GM21528 (cell line): ENCODE measurements at regions not wholly inside any gene's neighbourhood (a gene's known extent, or its start where the extent isn't known, plus 50 kb on each side); places are given as distances from the start of the nearest gene placed in this dataset.
"Not testable (repeated sequence)": the region's sequence is repeated elsewhere in the genome, so short reads cannot be mapped to it uniquely, and the experiment has no call there.

ENCODE experiments used
- ATAC-seq: cut with Tn5 transposase; IDR thresholded peaks from one replicate; pipeline ENCODE4 v1.9.1; 2021; ENCODE audit warnings: mild to moderate bottlenecking, moderate library complexity; ENCODE audit not compliant: unreplicated experiment, low FRiP score

DNA sequence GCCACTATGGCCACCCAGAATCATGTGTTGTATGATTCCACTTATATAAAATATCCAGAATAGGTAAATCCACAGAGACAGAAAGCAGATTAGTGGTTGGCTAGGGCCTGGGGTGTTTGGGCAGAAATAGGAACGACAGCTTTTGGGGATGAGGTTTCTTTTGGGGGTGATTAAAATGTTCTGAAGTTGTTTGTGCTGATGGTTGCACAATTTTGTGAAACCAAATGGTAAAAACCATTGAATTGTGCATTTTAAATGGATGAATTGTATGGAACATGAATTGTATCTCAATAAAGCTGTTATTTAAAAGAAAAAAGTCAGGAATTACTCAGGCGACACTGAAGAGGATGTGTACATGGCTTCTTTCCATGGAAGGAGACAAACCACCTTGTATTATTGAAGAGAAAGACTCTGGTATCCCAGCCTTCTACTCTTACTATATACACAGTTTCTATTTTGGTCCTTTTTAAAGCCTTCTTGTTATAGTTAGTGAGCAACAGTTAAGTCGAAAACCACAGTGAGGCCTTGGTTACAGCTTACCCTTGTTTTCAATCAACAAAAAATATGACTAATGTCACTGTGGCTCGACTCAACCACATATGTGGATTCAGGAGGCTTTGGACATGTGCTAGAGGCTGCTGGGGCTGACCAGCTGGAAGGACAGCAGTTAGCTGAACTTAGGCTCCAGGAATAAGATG lies 57.1 kb upstream of the KMT2E start:
- ATAC-seq: peak; percentile 69

DNA sequence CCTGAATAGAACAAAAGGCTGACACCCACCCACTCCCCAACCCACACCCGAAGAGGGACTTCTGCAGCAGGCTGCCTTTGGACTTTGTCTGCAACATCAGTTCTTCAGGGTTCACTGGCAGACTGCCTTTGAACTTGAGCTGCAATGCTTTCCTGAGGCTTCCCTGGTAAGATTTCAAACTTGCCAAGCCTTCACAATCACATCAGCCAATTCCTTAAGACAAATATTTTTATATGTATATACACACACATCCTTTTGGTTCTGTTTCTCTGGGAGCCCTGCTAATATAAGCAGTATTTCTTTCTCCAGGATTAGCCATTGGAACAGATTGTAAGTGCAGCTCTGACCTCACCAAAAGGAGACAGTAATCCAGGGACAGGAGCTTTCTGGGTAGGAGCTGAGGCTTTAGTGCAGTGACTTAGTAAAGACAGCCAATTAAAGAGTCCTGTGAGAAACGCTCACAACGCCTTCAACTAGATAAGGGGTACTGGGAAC lies 55.6 kb upstream of the KMT2E start:
- no peak for ATAC-seq

DNA sequence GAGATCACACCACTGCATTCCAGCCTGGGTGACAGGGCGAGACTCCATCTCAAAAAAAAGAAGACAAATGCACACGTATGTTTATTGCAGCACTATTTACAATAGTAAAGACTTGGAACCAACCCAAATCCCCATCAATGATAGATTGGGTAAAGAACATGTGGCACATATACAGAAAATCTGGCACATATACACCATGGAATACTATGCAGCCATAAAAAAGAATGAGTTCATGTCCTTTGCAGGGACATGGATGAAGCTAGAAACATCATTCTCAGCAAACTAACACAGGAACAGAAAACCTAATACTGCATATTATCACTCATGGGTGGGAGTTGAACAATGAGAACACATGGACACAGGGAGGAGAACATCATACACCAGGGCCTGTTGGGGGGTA lies 54.5 kb upstream of the KMT2E start:
- ATAC-seq: not testable (repeated sequence)

DNA sequence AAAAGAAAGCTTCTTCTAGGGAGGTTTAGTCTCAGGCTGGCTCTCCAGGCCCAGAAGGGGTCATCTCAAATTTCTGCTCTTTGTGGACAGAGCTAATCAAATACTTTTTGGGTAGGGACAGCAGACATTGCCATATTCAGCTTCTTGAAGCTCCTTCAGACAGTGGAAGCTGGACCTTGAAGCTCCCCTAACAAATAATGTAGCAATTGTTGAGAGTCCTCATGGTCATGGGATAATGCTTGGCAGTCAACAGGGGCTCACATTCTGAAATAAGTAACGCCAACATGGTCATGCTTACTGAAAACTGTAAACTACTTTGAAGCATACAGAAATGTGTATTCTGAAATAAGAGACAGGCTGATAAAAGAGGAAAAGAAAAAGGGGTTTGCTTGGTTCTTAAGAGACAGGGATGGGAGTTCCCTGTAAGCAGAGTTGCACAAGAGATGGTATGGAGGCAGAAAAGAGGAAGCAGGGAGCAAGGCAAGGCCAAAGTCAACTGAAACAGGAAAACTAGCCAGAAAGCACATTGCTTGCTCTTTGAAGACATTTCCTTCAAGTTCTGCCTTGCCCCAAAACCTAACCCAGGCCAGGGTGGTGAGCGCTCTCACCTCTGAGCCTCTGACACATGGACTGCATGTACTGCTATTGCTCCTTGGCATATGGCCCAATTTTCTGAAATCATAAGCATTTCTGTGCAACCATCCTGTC lies 53.1 kb upstream of the KMT2E start:
- peak; percentile 59 for ATAC-seq

DNA sequence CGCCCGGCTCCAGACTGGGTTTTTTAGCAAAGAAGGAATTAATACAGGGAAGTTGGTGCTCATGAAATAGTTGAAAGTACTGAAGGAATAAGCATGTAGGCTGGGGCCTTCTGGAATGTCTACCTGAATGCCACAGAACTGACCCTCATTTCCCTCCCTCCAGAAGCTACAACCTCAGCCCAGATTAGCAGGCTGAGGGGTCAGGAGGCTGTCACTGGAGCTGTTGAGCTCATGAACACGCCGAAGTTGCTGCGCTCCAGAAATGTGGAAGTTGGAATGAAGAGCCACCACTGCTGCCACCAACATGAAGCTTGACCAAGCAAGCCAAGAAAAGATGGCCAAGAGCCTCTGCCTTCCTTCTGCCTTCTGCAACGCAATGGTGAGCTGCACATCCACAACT lies 52.2 kb upstream of the KMT2E start:
- no peak for ATAC-seq

DNA sequence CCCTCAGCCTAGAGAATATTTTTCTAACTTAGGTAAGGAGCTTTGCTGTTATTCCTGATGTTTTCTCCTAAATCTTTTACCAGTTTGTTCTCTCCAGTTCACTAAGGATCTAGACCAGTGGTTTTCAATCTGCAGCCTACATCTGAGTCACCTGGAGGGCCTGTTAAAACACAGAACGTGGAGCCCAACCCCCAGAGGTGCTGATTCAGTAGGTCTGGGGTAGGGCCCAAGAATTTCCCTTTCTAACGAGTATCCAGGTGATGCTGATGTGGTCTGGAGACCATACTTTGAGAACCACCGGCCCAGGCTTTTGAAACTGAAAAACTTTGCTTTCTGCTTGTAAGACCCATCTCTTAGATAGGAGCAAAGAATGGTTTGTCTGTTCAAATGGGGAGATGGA lies 51.2 kb upstream of the KMT2E start:
- no peak for ATAC-seq

DNA sequence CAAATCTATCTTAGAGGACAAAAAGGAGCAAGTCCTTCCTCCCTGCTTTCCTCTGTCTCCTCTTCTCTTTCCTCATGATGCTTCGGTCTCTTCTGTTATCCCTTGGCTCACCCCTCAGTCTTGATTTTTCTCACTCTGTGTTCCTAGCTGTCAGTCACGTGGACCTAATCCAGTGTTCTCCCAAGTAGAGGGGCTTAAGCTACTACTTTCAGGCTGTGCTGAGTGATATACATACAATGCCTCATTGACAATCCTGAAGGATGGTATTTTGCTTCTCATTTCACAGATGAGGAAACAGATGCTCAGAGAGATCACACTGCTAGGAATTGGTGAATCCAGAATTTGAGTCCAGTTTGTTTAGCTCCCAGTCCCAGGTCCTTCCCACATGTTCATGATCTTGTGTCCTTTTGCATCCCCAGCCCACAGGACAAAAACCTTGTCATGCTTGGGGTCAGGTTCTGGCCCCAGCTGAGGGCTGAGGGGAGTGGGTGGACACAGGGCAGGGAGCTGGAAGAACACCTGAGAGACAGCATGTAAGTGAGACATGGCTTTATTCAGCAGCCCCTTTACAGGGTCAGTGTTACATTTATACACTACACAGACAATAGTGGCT lies 50.5 kb upstream of the KMT2E start:
- ATAC-seq: no peak

DNA sequence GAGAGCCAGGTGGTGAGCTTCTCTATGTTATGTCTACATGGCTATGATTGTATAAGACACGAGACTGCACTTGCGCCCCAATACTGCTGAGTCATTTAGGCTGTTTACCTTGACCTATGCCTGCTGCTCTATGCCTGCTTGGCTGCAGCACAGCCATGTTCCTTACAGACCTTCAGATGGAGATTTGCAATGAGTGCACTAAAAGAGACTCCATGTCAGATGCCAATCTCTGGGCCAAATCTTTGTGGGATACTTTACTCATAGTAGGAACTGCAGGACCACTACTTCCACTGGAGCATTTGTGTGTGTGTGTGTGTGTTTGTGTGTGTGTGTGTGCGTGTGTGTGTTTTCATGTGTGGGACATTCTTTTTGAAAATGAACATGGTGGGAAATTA lies 50.0 kb upstream of the KMT2E start:
- ATAC-seq: no peak
